H9 (cell line): ENCODE measurements at regions not wholly inside any gene's neighbourhood (a gene's known extent, or its start where the extent isn't known, plus 50 kb on each side); places are given as distances from the start of the nearest gene placed in this dataset.

ENCODE experiments used
- DNase-seq: peaks from one replicate; pipeline ENCODE4 v3.0.0-alpha.2; 2017
- H2AFZ ChIP-seq: one replicate; pipeline ENCODE4 v1.6.1; 2013; ENCODE audit warnings: mild to moderate bottlenecking, low read length, control low read depth, moderate library complexity
- H2AK5ac ChIP-seq: 2 replicates; pipeline ENCODE4 v1.6.1; 2013; ENCODE audit warnings: low read length, control low read depth, mixed read lengths; ENCODE audit not compliant: insufficient read length
- H2BK120ac ChIP-seq: one replicate; pipeline ENCODE4 v1.6.1; 2013; ENCODE audit warnings: low read depth, mild to moderate bottlenecking, low read length, control low read depth, inconsistent platforms; ENCODE audit not compliant: poor library complexity, severe bottlenecking
- H2BK12ac ChIP-seq: 2 replicates; pipeline ENCODE4 v1.6.1; 2013; ENCODE audit warnings: low read length, control low read depth, mixed read lengths, low read depth; ENCODE audit not compliant: insufficient read length
- H2BK15ac ChIP-seq: 2 replicates; pipeline ENCODE4 v1.6.1; 2013; ENCODE audit warnings: low read depth, low read length, control low read depth
- H2BK20ac ChIP-seq: one replicate; pipeline ENCODE4 v1.6.1; 2013; ENCODE audit warnings: low read depth, mild to moderate bottlenecking, low read length, control low read depth, inconsistent platforms; ENCODE audit not compliant: poor library complexity, severe bottlenecking
- H2BK5ac ChIP-seq: 2 replicates; pipeline ENCODE4 v1.6.1; 2013; ENCODE audit warnings: low read length, control low read depth, mixed read lengths; ENCODE audit not compliant: insufficient read length
- H3K14ac ChIP-seq: 2 replicates; pipeline ENCODE4 v1.6.1; 2013; ENCODE audit warnings: low read length, control low read depth; ENCODE audit not compliant: insufficient read depth
- H3K18ac ChIP-seq: 2 replicates; pipeline ENCODE4 v1.6.1; 2013; ENCODE audit warnings: low read depth, mild to moderate bottlenecking, mixed read lengths, low read length, control low read depth; ENCODE audit not compliant: insufficient read length
- H3K23ac ChIP-seq: 2 replicates; pipeline ENCODE4 v1.6.1; 2013; ENCODE audit warnings: low read length, control low read depth, mixed read lengths, low read depth; ENCODE audit not compliant: insufficient read length
- H3K23me2 ChIP-seq: 2 replicates; pipeline ENCODE4 v1.6.1; 2013; ENCODE audit warnings: low read depth, mild to moderate bottlenecking, mixed read lengths, low read length, control low read depth; ENCODE audit not compliant: insufficient read length, poor library complexity, severe bottlenecking
- H3K27ac ChIP-seq: 2 replicates; pipeline ENCODE4 v1.5.1; 2013; ENCODE audit warnings: low read length, control low read depth, mixed read lengths, low read depth; ENCODE audit not compliant: insufficient read length
- H3K27me3 ChIP-seq: 2 replicates; pipeline ENCODE4 v1.6.1; 2013; ENCODE audit warnings: low read length, control low read depth, inconsistent platforms; ENCODE audit not compliant: insufficient read depth
- H3K4ac ChIP-seq: 2 replicates; pipeline ENCODE4 v1.6.1; 2013; ENCODE audit warnings: low read depth, mild to moderate bottlenecking, control low read depth, inconsistent platforms, low read length, moderate library complexity
- H3K4me1 ChIP-seq: 2 replicates; pipeline ENCODE4 v1.6.1; 2013; ENCODE audit warnings: low read length, control low read depth, inconsistent platforms; ENCODE audit not compliant: insufficient read depth
- H3K4me2 ChIP-seq: 2 replicates; pipeline ENCODE4 v1.6.1; 2013; ENCODE audit warnings: low read length, control low read depth, mixed read lengths; ENCODE audit not compliant: insufficient read length, insufficient read depth
- H3K56ac ChIP-seq: 2 replicates; pipeline ENCODE4 v1.6.1; 2013; ENCODE audit warnings: low read depth, mild to moderate bottlenecking, mixed read lengths, low read length, control low read depth; ENCODE audit not compliant: insufficient read length
- H3K79me1 ChIP-seq: 2 replicates; pipeline ENCODE4 v1.6.1; 2013; ENCODE audit warnings: low read depth, mild to moderate bottlenecking, moderate library complexity, low read length, control low read depth, inconsistent platforms; ENCODE audit not compliant: insufficient read depth, poor library complexity, severe bottlenecking
- H3K79me2 ChIP-seq: 2 replicates; pipeline ENCODE4 v1.6.1; 2013; ENCODE audit warnings: low read length, control low read depth, inconsistent platforms; ENCODE audit not compliant: insufficient read depth
- H3K9ac ChIP-seq: 2 replicates; pipeline ENCODE4 v1.6.1; 2013; ENCODE audit warnings: low read length, control low read depth, mixed read lengths; ENCODE audit not compliant: insufficient read length; ENCODE audit errors: extremely low read depth
- H3K9me3 ChIP-seq: one replicate; pipeline ENCODE4 v1.6.1; 2013; ENCODE audit warnings: low read depth, low read length, inconsistent platforms; ENCODE audit not compliant: control insufficient read depth
- H3T11ph ChIP-seq: one replicate; pipeline ENCODE4 v1.6.1; 2013; ENCODE audit warnings: mild to moderate bottlenecking, low read length, control low read depth, inconsistent platforms
- H4K20me1 ChIP-seq: one replicate; pipeline ENCODE4 v1.6.1; 2013; ENCODE audit not compliant: control insufficient read depth, insufficient read length, insufficient read depth
- H4K5ac ChIP-seq: 2 replicates; pipeline ENCODE4 v1.6.1; 2013; ENCODE audit warnings: low read depth, mild to moderate bottlenecking, mixed read lengths, low read length, control low read depth; ENCODE audit not compliant: insufficient read length
- H4K8ac ChIP-seq: replicated peaks from 2 replicates; pipeline ENCODE4 v1.6.1; 2013; ENCODE audit warnings: low read length, control low read depth, mixed read lengths, low read depth; ENCODE audit not compliant: insufficient read length
- H4K91ac ChIP-seq: 2 replicates; pipeline ENCODE4 v1.6.1; 2013; ENCODE audit warnings: low read depth, mild to moderate bottlenecking, moderate library complexity, mixed read lengths, low read length, control low read depth; ENCODE audit not compliant: insufficient read length
- H3K27ac Mint-ChIP-seq, 3 experiments: 2 replicates in 2 of 3; 3 replicates in 1 of 3; pipeline ENCODE4 v1.8.0; 2020 to 2021; ENCODE audit warnings: mixed read lengths in 3 of 3, mild to moderate bottlenecking in 1 of 3, moderate library complexity in 1 of 3
- H3K27me3 Mint-ChIP-seq: 2 replicates; pipeline ENCODE4 v1.8.0; 2021; ENCODE audit warnings: low read depth, mild to moderate bottlenecking, moderate library complexity, mixed read lengths
- H3K36me3 Mint-ChIP-seq, 3 experiments: 2 replicates in 2 of 3; 3 replicates in 1 of 3; pipeline ENCODE4 v1.8.0; 2020 to 2021; ENCODE audit warnings: low read depth in 3 of 3, mixed read lengths in 3 of 3; ENCODE audit not compliant: insufficient read depth in 1 of 3
- H3K4me1 Mint-ChIP-seq, 2 experiments: 2 replicates each; pipeline ENCODE4 v1.8.0; 2020; ENCODE audit warnings: mixed read lengths in 2 of 2
- H3K4me3 Mint-ChIP-seq, 2 experiments: 2 replicates in 1 of 2; 3 replicates in 1 of 2; pipeline ENCODE4 v1.8.0; 2020 to 2021; ENCODE audit warnings: mild to moderate bottlenecking in 2 of 2, mixed read lengths in 2 of 2, moderate library complexity in 1 of 2
- H3K9me3 Mint-ChIP-seq, 2 experiments: 2 replicates in 1 of 2; 3 replicates in 1 of 2; pipeline ENCODE4 v1.8.0; 2020; ENCODE audit warnings: mild to moderate bottlenecking in 2 of 2, mixed read lengths in 2 of 2, moderate library complexity in 1 of 2
- WGBS: extraction: QIAGEN DNeasy Blood & Tissue Kit; methylation state at CpG from one replicate; pipeline ENCODE4 v1.1.7; 2013; ENCODE audit warnings: missing lambda C conversion rate, low lambda C conversion rate, mixed read lengths; ENCODE audit not compliant: insufficient read length; ENCODE audit errors: extremely low coverage; 5-methylcytosine and 5-hydroxymethylcytosine counted together
- TF ChIP-seq, protein P1 (sequence below): fragments of 200-600 bp; sonication (generic); conservative IDR thresholded peaks from 3 replicates; pipeline ENCODE4 v1.8.0; 2021; ENCODE audit warnings: antibody characterized with exemption, mild to moderate bottlenecking

DNA sequence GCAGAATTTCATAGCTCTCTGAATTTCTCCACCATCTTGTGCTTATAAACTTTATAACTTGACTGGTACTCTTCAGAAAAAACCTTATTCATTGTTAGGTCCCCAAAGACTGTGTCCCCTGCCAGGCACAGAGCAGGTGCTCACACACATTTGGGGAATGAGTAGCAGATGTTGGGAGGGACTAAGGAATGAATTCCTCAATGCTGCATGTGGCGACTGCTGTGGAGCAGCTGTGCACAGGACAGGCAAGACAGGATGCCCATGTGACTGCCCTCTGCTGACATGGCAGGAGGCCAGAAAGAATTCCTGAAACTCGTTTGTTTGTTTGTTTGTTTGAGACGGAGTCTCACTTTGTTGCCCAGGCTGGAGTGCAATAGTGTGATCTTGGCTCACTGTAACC lies 122.3 kb upstream of the ITGA6 start:
- Histone ChIP-seq H2BK15ac (no peak overlapping the region), H3K23ac (no peak overlapping the region)
- H3K4me1 Mint-ChIP-seq = peaks cover 18 to 21% of the 10 kb centered on the region in 2 experiments

More for the DNA sequence above, 122.3 kb upstream of the ITGA6 start:
- no peak overlapping the region for H3K9ac ChIP-seq
- no peak overlapping the region for H3K4me2 ChIP-seq
- no peak overlapping the region for H3K18ac ChIP-seq
- Mint-ChIP-seq H3K27me3 (peaks cover 7% of the 10 kb centered on the region; the same call in 1 of the 2 replicates), H3K27ac (no peak overlapping the region), H3K36me3 (peaks cover 0 to 7% (median 0%) of the 10 kb centered on the region in 3 experiments; a peak in 2 of 7 replicates), H3K9me3 (peaks cover 6 to 7% of the 10 kb centered on the region in 2 experiments; a peak in 2 of 5 replicates), H3K4me3 (no peak overlapping the region)
- H3K56ac ChIP-seq = no peak overlapping the region
- no peak overlapping the region for H3K27ac ChIP-seq
- no peaks in the 10 kb centered on the region for H3K79me1 ChIP-seq
- H3K79me2 ChIP-seq = no peaks in the 10 kb centered on the region
- no peak overlapping the region for H3K4ac ChIP-seq
- H3K4me1 ChIP-seq = no peaks in the 10 kb centered on the region
- no peaks in the 10 kb centered on the region for H3K23me2 ChIP-seq
- no peaks in the 10 kb centered on the region for H3K9me3 ChIP-seq
- H2BK120ac ChIP-seq = no peak overlapping the region
- no peak overlapping the region for H4K91ac ChIP-seq
- H2BK20ac ChIP-seq = no peak overlapping the region
- H4K5ac ChIP-seq = no peak overlapping the region
- no peak for DNase-seq
- no peak overlapping the region for H2BK5ac ChIP-seq
- no peak overlapping the region for H2AFZ ChIP-seq
- H2BK12ac ChIP-seq = no peak overlapping the region
- H3K27me3 ChIP-seq = no peaks in the 10 kb centered on the region
- H4K20me1 ChIP-seq = no peaks in the 10 kb centered on the region
- no CpG with 5 or more reads among the region's 3 CpGs for WGBS
- H2AK5ac ChIP-seq = no peak overlapping the region
- no peak overlapping the region for H3K14ac ChIP-seq
- no peak overlapping the region for H3T11ph ChIP-seq
- TF ChIP-seq, protein P1, sequence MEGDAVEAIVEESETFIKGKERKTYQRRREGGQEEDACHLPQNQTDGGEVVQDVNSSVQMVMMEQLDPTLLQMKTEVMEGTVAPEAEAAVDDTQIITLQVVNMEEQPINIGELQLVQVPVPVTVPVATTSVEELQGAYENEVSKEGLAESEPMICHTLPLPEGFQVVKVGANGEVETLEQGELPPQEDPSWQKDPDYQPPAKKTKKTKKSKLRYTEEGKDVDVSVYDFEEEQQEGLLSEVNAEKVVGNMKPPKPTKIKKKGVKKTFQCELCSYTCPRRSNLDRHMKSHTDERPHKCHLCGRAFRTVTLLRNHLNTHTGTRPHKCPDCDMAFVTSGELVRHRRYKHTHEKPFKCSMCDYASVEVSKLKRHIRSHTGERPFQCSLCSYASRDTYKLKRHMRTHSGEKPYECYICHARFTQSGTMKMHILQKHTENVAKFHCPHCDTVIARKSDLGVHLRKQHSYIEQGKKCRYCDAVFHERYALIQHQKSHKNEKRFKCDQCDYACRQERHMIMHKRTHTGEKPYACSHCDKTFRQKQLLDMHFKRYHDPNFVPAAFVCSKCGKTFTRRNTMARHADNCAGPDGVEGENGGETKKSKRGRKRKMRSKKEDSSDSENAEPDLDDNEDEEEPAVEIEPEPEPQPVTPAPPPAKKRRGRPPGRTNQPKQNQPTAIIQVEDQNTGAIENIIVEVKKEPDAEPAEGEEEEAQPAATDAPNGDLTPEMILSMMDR = no peak
- H4K8ac ChIP-seq = no peak overlapping the region
